ENCODE measurements at regions not wholly inside any gene's neighbourhood (a gene's known extent, or its start where the extent isn't known, plus 50 kb on each side); places are given as distances from the start of the nearest gene placed in this dataset.
"Not testable (repeated sequence)": the region's sequence is repeated elsewhere in the genome, so short reads cannot be mapped to it uniquely, and the experiment has no call there.

- no peak overlapping the region for H3K27ac ChIP-seq
- DNase-seq (ENCODE audit: low spot score): no peak
- ChIA-PET POLR2A (ENCODE audit: low non-redundant PET) (no interaction called here), CTCF (interaction anchor here (0.6 to 0.7 kb wide), 2 partner anchors 259 to 1847 kb away, joined by 3 to 4 read pairs; no protein-coding TSS in a partner anchor)
- TF ChIP-seq CTCF (conservative IDR thresholded peaks at IDR 0.05; ENCODE audit: low read depth): no peak
Observed at GRCh38 chr2:35454966-35455638, 900.5 kb upstream of the CRIM1 start.

- ChIA-PET POLR2A (ENCODE audit: low non-redundant PET) (no interaction called here), CTCF (no interaction called here)
- TF ChIP-seq CTCF (conservative IDR thresholded peaks at IDR 0.05; ENCODE audit: low read depth): no peak
- no peak for DNase-seq (ENCODE audit: low spot score)
- H3K27ac ChIP-seq: no peak overlapping the region
Observed at GRCh38 chr2:35447821-35448220, 907.8 kb upstream of the CRIM1 start.

GRCh38 chr2:35447215-35447614 is 908.4 kb upstream of the CRIM1 start:
- H3K27ac ChIP-seq: no peak overlapping the region
- no peak for DNase-seq (ENCODE audit: low spot score)
- CTCF ChIA-PET: no interaction called here
- TF ChIP-seq CTCF (conservative IDR thresholded peaks at IDR 0.05; ENCODE audit: low read depth): no peak
- POLR2A ChIA-PET (ENCODE audit: low non-redundant PET): no interaction called here

- ChIA-PET POLR2A (ENCODE audit: low non-redundant PET) (no interaction called here), CTCF (interaction anchor here (0.6 kb wide), 1 partner anchor 978 kb away, joined by 3 read pairs; no protein-coding TSS in a partner anchor)
- no peak for TF ChIP-seq CTCF (conservative IDR thresholded peaks at IDR 0.05; ENCODE audit: low read depth)
- no peak for DNase-seq (ENCODE audit: low spot score)
- no peak overlapping the region for H3K27ac ChIP-seq
Observed at GRCh38 chr2:35443087-35443486, 912.5 kb upstream of the CRIM1 start.

GRCh38 chr2:35441575-35441974 is 914.0 kb upstream of the CRIM1 start:
- CTCF ChIA-PET; POLR2A ChIA-PET (ENCODE audit: low non-redundant PET); DNase-seq (ENCODE audit: low spot score); H3K27ac ChIP-seq: not testable (repeated sequence)

GRCh38 chr2:35440308-35440707 is 915.3 kb upstream of the CRIM1 start:
- POLR2A ChIA-PET (ENCODE audit: low non-redundant PET); DNase-seq (ENCODE audit: low spot score); CTCF ChIA-PET; H3K27ac ChIP-seq: not testable (repeated sequence)

- DNase-seq (ENCODE audit: low spot score); CTCF ChIA-PET; POLR2A ChIA-PET (ENCODE audit: low non-redundant PET): not testable (repeated sequence)
Observed at GRCh38 chr2:35436893-35437292, 918.7 kb upstream of the CRIM1 start.

GRCh38 chr2:35428548-35428947 is 927.0 kb upstream of the CRIM1 start:
- POLR2A ChIA-PET (ENCODE audit: low non-redundant PET): no interaction called here
- peak; percentile 27; the same call in 1 of the 2 replicates for TF ChIP-seq CTCF (conservative IDR thresholded peaks at IDR 0.05; ENCODE audit: low read depth)
- CTCF ChIA-PET: interaction anchor here (0.5 to 0.9 kb wide), 5 partner anchors 8 to 510 kb away, joined by 3 to 6 read pairs (median 3); no protein-coding TSS in a partner anchor
- peak; percentile 1 for DNase-seq (ENCODE audit: low spot score)
- no peak overlapping the region for H3K27ac ChIP-seq

More at GRCh38 chr2:35436893-35437292, 918.7 kb upstream of the CRIM1 start:
- not testable (repeated sequence) for H3K27ac ChIP-seq
